Stimulated activated CD4-positive, alpha-beta T cell treated with anti-CD3 and anti-CD28 coated beads, Interleukin-12 subunit alpha, Interleukin-12 subunit beta, amount 100 ng/mL, for 4 hours (primary cell): ENCODE measurements at regions not wholly inside any gene's neighbourhood (a gene's known extent, or its start where the extent isn't known, plus 50 kb on each side); places are given as distances from the start of the nearest gene placed in this dataset.
"Not testable (repeated sequence)": the region's sequence is repeated elsewhere in the genome, so short reads cannot be mapped to it uniquely, and the experiment has no call there.

ENCODE experiments used
- DNase-seq: peaks from one replicate; pipeline ENCODE4 v3.0.0-alpha.2; 2020

GRCh38 chr15:26259581-26259980 lies 396.5 kb upstream of the ATP10A start:
- no peak for DNase-seq

DNA sequence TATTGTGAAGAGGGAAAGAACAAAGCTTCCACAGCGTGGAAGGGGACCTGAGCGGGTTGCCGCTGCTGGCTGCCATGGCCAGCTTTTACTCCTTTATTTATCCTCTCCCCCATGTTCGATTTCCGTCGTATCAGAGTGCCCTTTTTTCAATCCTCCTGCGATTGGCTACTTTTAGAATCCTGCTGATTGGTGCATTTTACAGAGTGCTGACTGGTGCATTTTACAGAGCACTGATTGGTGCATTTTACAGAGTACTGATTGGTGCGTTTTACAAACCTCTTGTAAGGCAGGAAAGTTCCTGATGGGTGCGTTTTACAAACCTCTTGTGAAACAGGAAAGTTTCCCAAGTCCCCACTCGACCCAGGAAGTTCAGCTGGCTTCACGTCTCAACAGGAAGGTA lies 381.7 kb upstream of the ATP10A start:
- not testable (repeated sequence) for DNase-seq

- no peak for DNase-seq
These were observed 380.3 kb upstream of the ATP10A start for GRCh38 chr15:26243382-26243781.

GRCh38 chr15:26242565-26243071 lies 379.5 kb upstream of the ATP10A start:
- DNase-seq, result no peak

DNA sequence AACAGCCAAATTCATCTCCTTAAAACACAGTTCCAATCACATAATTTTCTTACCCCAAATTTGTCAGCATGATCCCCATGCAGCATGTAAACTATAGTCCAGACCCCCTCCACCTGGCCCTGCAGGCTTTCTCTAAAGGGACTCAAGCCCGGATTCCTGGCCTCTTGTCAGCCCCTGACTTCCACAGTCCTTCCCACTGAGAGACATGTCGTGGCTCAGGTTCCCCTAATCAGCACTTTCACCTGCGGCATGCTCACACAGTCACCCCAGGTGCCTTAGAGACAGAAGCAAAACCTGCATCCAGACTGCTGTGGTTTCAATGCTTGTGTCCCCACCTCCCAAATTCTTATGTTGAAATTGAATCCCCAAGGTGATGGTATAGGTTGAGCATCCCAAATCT lies 372.7 kb upstream of the ATP10A start:
- DNase-seq, result no peak

DNA sequence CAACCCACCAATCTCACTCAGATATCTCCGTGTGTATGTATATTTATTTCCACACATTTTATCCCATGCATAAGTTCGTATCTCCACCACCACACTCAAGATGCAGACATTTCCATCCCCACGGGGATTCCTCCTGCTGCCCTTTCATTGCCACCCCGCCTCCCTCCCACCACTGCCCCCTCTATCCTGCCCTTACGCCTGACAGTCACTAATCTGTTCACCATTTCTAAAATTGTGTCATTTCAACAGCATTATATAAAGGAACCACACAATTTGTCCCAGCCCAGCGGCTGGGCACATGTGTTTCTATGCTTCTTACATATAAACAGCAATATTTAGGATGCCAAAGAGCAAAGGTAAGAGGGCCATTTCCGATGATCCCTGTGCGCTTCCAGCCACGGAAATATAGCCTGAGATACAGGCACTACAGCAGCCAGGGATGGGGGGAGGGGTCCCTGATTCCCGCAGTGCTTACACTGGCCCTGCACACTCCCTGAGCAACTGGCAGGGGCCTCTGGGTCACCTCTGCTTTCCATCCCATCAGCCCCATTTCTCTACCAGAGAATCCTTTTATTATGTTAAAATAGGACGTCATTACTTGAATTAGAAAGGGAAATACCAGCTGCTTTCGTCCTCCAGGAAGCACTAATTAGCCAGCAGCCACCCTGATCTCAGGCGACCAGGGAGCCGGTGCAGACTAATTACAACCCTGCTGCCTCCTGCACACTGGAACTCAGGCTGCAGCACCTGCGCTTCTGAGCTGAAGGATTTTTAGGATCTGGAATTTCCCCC lies 372.0 kb upstream of the ATP10A start:
- DNase-seq, result no peak

GRCh38 chr15:26232691-26233090 lies 369.6 kb upstream of the ATP10A start:
- no peak for DNase-seq

GRCh38 chr15:26231096-26231495 lies 368.0 kb upstream of the ATP10A start:
- no peak for DNase-seq

DNA sequence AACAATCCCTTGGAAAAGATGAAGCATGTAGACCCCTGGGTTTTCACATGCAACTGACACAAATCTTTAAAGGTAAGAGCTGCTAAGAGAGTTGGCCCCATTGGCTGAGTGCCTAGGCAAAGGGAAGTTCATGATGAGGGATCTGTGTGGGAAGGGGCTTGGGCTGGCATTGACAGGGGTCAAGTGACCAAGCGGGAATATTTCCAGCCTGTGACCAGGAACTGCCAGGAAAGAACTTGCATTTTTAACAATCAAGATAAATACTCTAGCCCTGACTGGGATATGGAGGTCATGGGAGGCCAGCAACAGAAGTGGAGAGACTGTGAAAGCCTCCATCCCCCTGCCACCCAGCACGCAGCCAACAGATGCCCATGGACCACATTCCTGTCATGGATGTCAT lies 361.1 kb upstream of the ATP10A start:
- DNase-seq, result no peak

GRCh38 chr15:26223720-26224119 lies 360.6 kb upstream of the ATP10A start:
- DNase-seq, result no peak

DNA sequence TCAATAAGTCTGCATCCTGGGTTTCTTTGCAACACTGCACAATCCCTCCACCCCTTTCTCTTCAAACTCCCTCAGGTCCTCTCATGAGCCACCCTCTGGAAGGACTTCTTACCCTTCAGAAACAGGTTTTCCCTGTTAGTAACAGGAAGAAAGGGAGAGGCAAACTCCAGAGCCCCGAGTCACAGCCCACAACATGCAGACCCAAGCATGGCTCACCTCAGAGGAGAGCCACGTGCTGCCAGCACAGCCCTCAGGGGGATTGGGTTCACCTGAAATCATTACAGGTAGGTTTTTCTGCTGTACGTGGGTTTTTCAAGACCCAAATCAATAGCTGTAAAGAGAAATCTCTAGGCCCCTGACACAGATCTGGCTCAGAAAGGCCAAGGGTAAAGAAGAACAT lies 359.7 kb upstream of the ATP10A start:
- no peak for DNase-seq

GRCh38 chr15:26217043-26217442 lies 353.9 kb upstream of the ATP10A start:
- not testable (repeated sequence) for DNase-seq

DNA sequence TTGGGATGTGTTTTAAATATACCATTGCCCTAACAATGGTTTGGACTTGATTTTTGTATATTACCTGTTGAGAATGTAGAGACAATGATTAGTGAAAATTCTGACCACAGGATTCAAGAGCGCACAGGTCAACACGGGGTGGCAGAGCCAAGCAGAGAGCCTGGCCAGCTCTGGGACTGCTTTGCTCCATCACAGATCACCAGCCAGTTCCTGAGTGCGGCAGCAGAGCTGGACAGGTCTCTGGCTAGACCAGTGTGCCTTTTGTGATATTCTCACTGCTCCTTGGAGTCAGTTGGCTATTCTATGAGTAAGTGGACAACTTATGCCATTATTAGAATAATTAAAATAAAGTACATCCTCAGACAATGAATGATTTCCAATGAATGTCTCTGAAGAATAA lies 351.2 kb upstream of the ATP10A start:
- DNase-seq, result no peak

- DNase-seq, result no peak
These were observed 350.3 kb upstream of the ATP10A start for GRCh38 chr15:26213427-26213826.

DNA sequence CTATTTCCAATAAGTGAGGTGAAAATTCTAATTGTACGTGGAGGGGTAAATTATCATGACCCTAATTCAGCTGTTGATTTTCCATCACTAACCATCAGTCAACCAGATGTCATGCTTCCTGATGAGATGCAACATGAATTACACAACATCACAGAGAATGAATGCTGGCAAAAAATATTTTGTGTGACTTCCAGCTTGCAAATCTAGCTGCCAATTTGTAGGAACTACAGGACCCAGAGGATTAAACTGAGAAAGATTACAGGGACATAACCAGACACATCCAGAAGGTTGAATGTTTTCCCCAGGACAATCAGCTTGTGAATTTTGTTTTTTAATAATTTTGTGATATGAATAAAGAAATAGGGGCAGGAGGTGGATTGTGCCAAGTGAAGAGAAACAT lies 349.0 kb upstream of the ATP10A start:
- no peak for DNase-seq

DNA sequence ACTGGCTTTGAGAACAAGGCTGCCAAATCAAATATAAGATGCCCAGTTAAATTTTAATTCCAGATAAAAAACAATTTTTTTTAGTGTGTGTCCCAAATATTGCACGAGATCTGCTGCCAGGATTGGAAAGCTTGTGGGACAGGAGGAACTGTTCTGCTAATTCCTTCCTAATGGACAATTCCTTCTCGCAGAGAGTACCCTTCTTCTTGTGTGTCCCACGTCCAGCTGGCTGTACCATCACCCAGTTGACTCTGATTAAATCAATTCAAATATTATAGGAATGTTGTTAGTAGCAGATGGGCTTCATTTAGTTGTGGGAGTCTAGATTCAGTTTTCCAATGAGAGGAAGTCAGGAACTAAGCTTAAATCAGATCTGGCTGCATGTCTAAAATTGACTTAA lies 347.9 kb upstream of the ATP10A start:
- DNase-seq, result no peak

- DNase-seq, result no peak
These were observed 338.2 kb upstream of the ATP10A start for GRCh38 chr15:26201177-26201858.

GRCh38 chr15:26200427-26200826 lies 337.3 kb upstream of the ATP10A start:
- no peak for DNase-seq

- DNase-seq, result no peak
These were observed 334.6 kb upstream of the ATP10A start for GRCh38 chr15:26197719-26198118.

GRCh38 chr15:26197060-26197459 lies 333.9 kb upstream of the ATP10A start:
- no peak for DNase-seq

DNA sequence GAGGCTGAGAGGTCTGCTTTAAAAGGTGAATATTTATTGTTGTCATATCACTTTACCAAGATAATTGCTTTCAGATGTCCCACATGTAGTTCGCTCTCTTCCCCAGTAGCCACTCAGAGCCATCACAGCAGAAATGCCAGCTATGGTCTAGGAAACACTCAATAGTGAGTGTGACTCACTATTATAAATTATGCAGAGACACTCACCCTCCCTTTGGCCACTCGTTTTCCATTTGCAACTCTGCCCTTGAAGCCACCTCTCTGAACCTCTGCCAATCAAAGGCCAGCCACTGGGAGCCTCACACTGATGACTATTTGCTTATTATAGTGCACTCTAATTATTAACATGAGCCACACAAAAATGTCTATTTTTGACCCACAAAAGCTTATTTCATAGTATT lies 328.1 kb upstream of the ATP10A start:
- no peak for DNase-seq

DNA sequence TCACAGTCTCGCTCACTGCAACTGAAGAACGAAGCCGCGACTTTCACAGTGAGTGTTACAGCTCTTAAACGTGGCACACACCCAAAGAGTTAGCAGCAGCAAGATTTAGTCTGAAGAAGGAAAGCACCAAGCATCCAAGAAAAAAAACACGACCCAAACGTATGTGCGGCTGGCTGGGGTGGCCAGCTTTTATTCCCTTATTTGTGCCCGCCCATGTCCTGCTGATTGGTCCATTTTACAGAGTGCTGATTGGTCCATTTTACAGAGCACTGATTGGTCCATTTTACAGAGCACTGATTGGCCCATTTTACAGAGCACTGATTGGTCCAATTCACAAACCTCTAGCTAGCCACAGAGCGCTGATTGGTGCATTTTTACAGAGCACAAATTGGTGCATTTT lies 323.0 kb upstream of the ATP10A start:
- DNase-seq, result not testable (repeated sequence)

- DNase-seq, result no peak
These were observed 319.3 kb upstream of the ATP10A start for GRCh38 chr15:26182441-26182840.

DNA sequence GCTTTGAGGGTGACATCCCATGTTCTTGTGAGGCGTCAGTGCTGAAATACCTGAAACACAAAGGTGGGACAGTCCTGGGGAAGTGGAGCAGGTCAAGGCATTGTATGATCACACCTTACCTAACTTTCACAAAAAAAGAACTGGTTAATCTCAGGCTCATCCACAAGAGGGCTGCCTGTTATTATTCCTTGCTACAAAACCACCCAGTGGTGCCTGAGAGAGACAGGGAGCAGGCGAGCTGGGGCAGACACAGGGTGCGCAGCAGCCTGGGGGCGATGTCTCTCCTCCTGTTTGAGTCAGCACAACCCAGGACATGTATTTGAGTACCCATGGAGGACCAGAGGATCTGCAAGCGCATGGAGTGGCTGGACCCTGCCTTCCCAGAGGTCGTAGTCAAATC lies 316.8 kb upstream of the ATP10A start:
- DNase-seq, result no peak
